Activated CD8-positive, alpha-beta memory T cell treated with anti-CD3 and anti-CD28 coated beads for 4 hours (primary cell): ENCODE measurements at regions not wholly inside any gene's neighbourhood (a gene's known extent, or its start where the extent isn't known, plus 50 kb on each side); places are given as distances from the start of the nearest gene placed in this dataset.

Experiments
- DNase-seq, 2 donors: peaks; one replicate each; pipeline ENCODE4 v3.0.0-alpha.2; 2020; ENCODE audit warnings: low read depth in 2 of 2

GRCh38 chr11:69994810-69995209 is 83.3 kb upstream of the ANO1 start:
- no peak for DNase-seq

- no peak for DNase-seq
Measured at GRCh38 chr11:69995697-69996096, 82.4 kb upstream of the ANO1 start.

GRCh38 chr11:69996451-69996850 is 81.7 kb upstream of the ANO1 start:
- DNase-seq = no peak

GRCh38 chr11:69997352-69997751 is 80.8 kb upstream of the ANO1 start:
- no peak for DNase-seq

GRCh38 chr11:69999721-70000120 is 78.4 kb upstream of the ANO1 start:
- no peak for DNase-seq

- DNase-seq = no peak
Measured at GRCh38 chr11:70000228-70000627, 77.9 kb upstream of the ANO1 start.

- no peak for DNase-seq
Measured at GRCh38 chr11:70001246-70001645, 76.9 kb upstream of the ANO1 start.

- no peak for DNase-seq
Measured at GRCh38 chr11:70002433-70002832, 75.7 kb upstream of the ANO1 start.

- DNase-seq = no peak
Measured at GRCh38 chr11:70005107-70005818, 72.9 kb upstream of the ANO1 start.

- DNase-seq = no peak
Measured at GRCh38 chr11:70007796-70008195, 70.3 kb upstream of the ANO1 start.

- DNase-seq = no peak
Measured at GRCh38 chr11:70010774-70011173, 67.3 kb upstream of the ANO1 start.

GRCh38 chr11:70012134-70012733 is 65.9 kb upstream of the ANO1 start:
- no peak for DNase-seq

- DNase-seq = no peak
Measured at GRCh38 chr11:70014291-70014690, 63.8 kb upstream of the ANO1 start.

GRCh38 chr11:70016666-70017367 is 61.3 kb upstream of the ANO1 start:
- no peak for DNase-seq

GRCh38 chr11:70018816-70019215 is 59.3 kb upstream of the ANO1 start:
- DNase-seq = no peak

- DNase-seq = no peak
Measured at GRCh38 chr11:70019576-70020011, 58.5 kb upstream of the ANO1 start.

- DNase-seq = no peak
Measured at GRCh38 chr11:70020336-70021214, 57.5 kb upstream of the ANO1 start.

- DNase-seq = no peak
Measured at GRCh38 chr11:70021586-70021985, 56.5 kb upstream of the ANO1 start.

- no peak for DNase-seq
Measured at GRCh38 chr11:70024036-70024772, 53.9 kb upstream of the ANO1 start.

- no peak for DNase-seq
Measured at GRCh38 chr11:70024773-70025045, 53.4 kb upstream of the ANO1 start.

- no peak for DNase-seq
Measured at GRCh38 chr11:70025308-70025707, 52.8 kb upstream of the ANO1 start.

- DNase-seq = no peak
Measured at GRCh38 chr11:70026012-70026411, 52.1 kb upstream of the ANO1 start.
